B cell (primary cell): ENCODE measurements at regions not wholly inside any gene's neighbourhood (a gene's known extent, or its start where the extent isn't known, plus 50 kb on each side); places are given as distances from the start of the nearest gene placed in this dataset.

Experiments
- ATAC-seq: fragments of 200-7000 bp; cut with Tn5 transposase; one replicate; pipeline ENCODE4 v1.10.0; 2021; ENCODE audit warnings: low read depth, mild to moderate bottlenecking, moderate number of reproducible peaks, moderate library complexity
- CTCF ChIA-PET: fragments of 350-600 bp; sonication (Branson Sonifier 250); formaldehyde crosslinking; loops from one replicate; lab custom pipeline; 2021; ENCODE audit warnings: antibody characterized with exemption, inconsistent platforms; lab: Charles Lee
- POLR2A ChIA-PET: fragments of 350-600 bp; sonication (Branson Sonifier 250); formaldehyde crosslinking; loops from one replicate; lab custom pipeline; 2021; ENCODE audit warnings: antibody characterized with exemption; lab: Charles Lee
- DNase-seq: peaks from one replicate; pipeline ENCODE4 v3.0.0; 2013
- H2AFZ ChIP-seq: 2 replicates; pipeline ENCODE4 v1.6.1; 2012; ENCODE audit warnings: mild to moderate bottlenecking, low read depth, low read length; ENCODE audit not compliant: insufficient read depth, poor library complexity, severe bottlenecking
- H3K27ac ChIP-seq, 2 donors: 1 replicate in 1 of 2; 2 replicates in 1 of 2; pipeline ENCODE4 v1.5.1; 2012 to 2013; ENCODE audit warnings: low read length in 2 of 2, mild to moderate bottlenecking in 2 of 2, moderate library complexity in 1 of 2
- H3K27me3 ChIP-seq, 4 experiments: fragments of 200-600 bp in 1 of 4; sonication (generic) in 1 of 4; replicated peaks in 1 of 4; 1 replicate in 2 of 4; 2 replicates in 2 of 4; pipeline versions ENCODE4 v1.6.1 to v1.7.0; 2013 to 2016; ENCODE audit warnings: low read length in 3 of 4, mild to moderate bottlenecking in 2 of 4, mixed read lengths in 1 of 4, moderate library complexity in 1 of 4; ENCODE audit not compliant: insufficient read depth in 4 of 4, control insufficient read depth in 3 of 4; ENCODE audit errors: control extremely low read depth in 1 of 4
- H3K36me3 ChIP-seq, 2 experiments: replicated peaks in 1 of 2; 1 replicate in 1 of 2; 2 replicates in 1 of 2; pipeline versions ENCODE4 v1.6.1 to v1.7.1; 2013; ENCODE audit warnings: low read length in 1 of 2; ENCODE audit not compliant: insufficient read depth in 2 of 2, control insufficient read depth in 1 of 2; ENCODE audit errors: control extremely low read depth in 1 of 2, extremely low read depth in 1 of 2
- H3K4me1 ChIP-seq, 2 donors: fragments of 200-600 bp in 1 of 2; sonication (generic) in 1 of 2; 1 replicate in 1 of 2; 2 replicates in 1 of 2; pipeline versions ENCODE4 v1.5.1 to v1.6.1; 2013 to 2017; ENCODE audit warnings: low read length in 2 of 2; ENCODE audit not compliant: control insufficient read depth in 2 of 2, insufficient read depth in 2 of 2
- H3K4me2 ChIP-seq: replicated peaks from 2 replicates; pipeline ENCODE3; 2012; ENCODE audit warnings: mild to moderate bottlenecking, low read depth, low read length; ENCODE audit not compliant: poor library complexity, severe bottlenecking
- H3K4me3 ChIP-seq, 5 experiments: fragments of 200-600 bp in 1 of 5; sonication (generic) in 1 of 5; 1 replicate in 3 of 5; 2 replicates in 2 of 5; pipeline versions ENCODE4 v1.5.1 to v1.7.0; 2011 to 2016; ENCODE audit warnings: low read length in 4 of 5, mild to moderate bottlenecking in 4 of 5, low read depth in 2 of 5, control low read depth in 1 of 5, moderate library complexity in 1 of 5; ENCODE audit not compliant: insufficient read depth in 1 of 5; ENCODE audit errors: control extremely low read depth in 1 of 5, extremely low read depth in 1 of 5
- H3K79me2 ChIP-seq: fragments of 200-600 bp; sonication (generic); one replicate; pipeline ENCODE4 v1.6.0; 2016; ENCODE audit warnings: low read length; ENCODE audit not compliant: control insufficient read depth, insufficient read depth
- H3K9ac ChIP-seq: fragments of 200-600 bp; sonication (generic); 2 replicates; pipeline ENCODE4 v1.6.1; 2017; ENCODE audit warnings: mild to moderate bottlenecking, low read length, moderate library complexity
- H3K9me3 ChIP-seq, 3 donors: one replicate each; pipeline versions ENCODE4 v1.6.1 to v1.7.1; 2013; ENCODE audit warnings: low read length in 2 of 3; ENCODE audit not compliant: control insufficient read depth in 2 of 3, insufficient read depth in 1 of 3; ENCODE audit errors: control extremely low read depth in 1 of 3
- H4K20me1 ChIP-seq: 2 replicates; pipeline ENCODE4 v1.6.0; 2012; ENCODE audit warnings: mild to moderate bottlenecking, low read length; ENCODE audit not compliant: insufficient read depth, control insufficient read depth, poor library complexity, severe bottlenecking
- H3K27ac Mint-ChIP-seq: one replicate; pipeline ENCODE4 v1.8.0; 2021; ENCODE audit warnings: mixed read lengths
- H3K27me3 Mint-ChIP-seq: one replicate; pipeline ENCODE4 v1.8.0; 2021; ENCODE audit warnings: mixed read lengths
- H3K4me1 Mint-ChIP-seq: one replicate; pipeline ENCODE4 v1.8.0; 2021; ENCODE audit warnings: mixed read lengths
- H3K4me3 Mint-ChIP-seq: one replicate; pipeline ENCODE4 v1.8.0; 2021; ENCODE audit warnings: mixed read lengths
- H3K9me3 Mint-ChIP-seq: one replicate; pipeline ENCODE4 v1.8.0; 2022; ENCODE audit warnings: mixed read lengths; ENCODE audit not compliant: insufficient read depth
- EZH2 ChIP-seq: IDR thresholded peaks from 2 replicates; pipeline ENCODE4 v1.6.1; 2012; ENCODE audit warnings: borderline replicate concordance, low read depth, mild to moderate bottlenecking, moderate library complexity, low read length; ENCODE audit not compliant: insufficient read depth, poor library complexity, severe bottlenecking
- WGBS: methylation state at CpG from one replicate; pipeline ENCODE4 v1.1.5; 2013; ENCODE audit warnings: missing lambda C conversion rate; ENCODE audit not compliant: insufficient coverage; 5-methylcytosine and 5-hydroxymethylcytosine counted together
- intact Hi-C: fragments of 100-400 bp; cut with micrococcal nuclease; formaldehyde crosslinking; loops from one replicate; pipeline ENCODE4 v1.10.0; 2022
- TF ChIP-seq, protein P1 (sequence below): fragments of 200-600 bp; IDR thresholded peaks from one replicate; pipeline ENCODE4 v1.8.0; 2022; ENCODE audit warnings: antibody characterized with exemption, mild to moderate bottlenecking

DNA sequence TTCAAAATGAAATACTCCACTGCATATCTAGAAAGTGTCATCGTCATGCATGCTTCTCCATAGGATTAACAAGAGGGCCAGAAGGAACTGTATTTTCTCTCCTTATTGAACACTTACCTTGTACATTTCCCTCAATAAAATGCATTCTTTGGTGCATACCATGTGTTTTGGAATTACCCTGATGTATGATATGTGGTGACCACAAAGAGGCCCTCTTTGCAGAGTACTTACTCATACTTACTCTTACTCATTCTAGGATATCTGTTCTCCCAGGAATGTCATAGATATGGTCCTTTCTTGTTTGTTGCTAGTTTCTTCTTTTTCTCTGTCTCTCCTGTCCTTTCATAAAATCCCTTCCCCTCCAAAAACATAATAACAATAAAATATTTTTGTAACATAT is 1087.1 kb upstream of the POT1 start:
- ChIA-PET CTCF (no interaction called here), POLR2A (no interaction called here)
- H2AFZ ChIP-seq, result no peak overlapping the region
- no peaks in the 10 kb centered on the region for H4K20me1 ChIP-seq
- Mint-ChIP-seq H3K27me3 (no peaks in the 10 kb centered on the region), H3K27ac (no peak overlapping the region), H3K9me3 (peaks cover 3% of the 10 kb centered on the region), H3K4me1 (no peaks in the 10 kb centered on the region), H3K4me3 (no peak overlapping the region)
- no peaks in the 10 kb centered on the region for H3K27me3 ChIP-seq
- intact Hi-C loops, result no loop called here
- no peaks in the 10 kb centered on the region for H3K36me3 ChIP-seq
- WGBS, result no CpG with 5 or more reads among the region's 1 CpG
- TF ChIP-seq EZH2, result no peak
- TF ChIP-seq, protein P1, sequence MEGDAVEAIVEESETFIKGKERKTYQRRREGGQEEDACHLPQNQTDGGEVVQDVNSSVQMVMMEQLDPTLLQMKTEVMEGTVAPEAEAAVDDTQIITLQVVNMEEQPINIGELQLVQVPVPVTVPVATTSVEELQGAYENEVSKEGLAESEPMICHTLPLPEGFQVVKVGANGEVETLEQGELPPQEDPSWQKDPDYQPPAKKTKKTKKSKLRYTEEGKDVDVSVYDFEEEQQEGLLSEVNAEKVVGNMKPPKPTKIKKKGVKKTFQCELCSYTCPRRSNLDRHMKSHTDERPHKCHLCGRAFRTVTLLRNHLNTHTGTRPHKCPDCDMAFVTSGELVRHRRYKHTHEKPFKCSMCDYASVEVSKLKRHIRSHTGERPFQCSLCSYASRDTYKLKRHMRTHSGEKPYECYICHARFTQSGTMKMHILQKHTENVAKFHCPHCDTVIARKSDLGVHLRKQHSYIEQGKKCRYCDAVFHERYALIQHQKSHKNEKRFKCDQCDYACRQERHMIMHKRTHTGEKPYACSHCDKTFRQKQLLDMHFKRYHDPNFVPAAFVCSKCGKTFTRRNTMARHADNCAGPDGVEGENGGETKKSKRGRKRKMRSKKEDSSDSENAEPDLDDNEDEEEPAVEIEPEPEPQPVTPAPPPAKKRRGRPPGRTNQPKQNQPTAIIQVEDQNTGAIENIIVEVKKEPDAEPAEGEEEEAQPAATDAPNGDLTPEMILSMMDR, result no peak
- ATAC-seq (no peak), DNase-seq (no peak)
- H3K9me3 ChIP-seq, result no peaks in the 10 kb centered on the region
- no peak overlapping the region for H3K9ac ChIP-seq
- H3K4me2 ChIP-seq, result no peak overlapping the region
- H3K4me1 ChIP-seq, result no peaks in the 10 kb centered on the region
- no peaks in the 10 kb centered on the region for H3K79me2 ChIP-seq
- no peak overlapping the region for H3K4me3 ChIP-seq
- no peak overlapping the region for H3K27ac ChIP-seq

DNA sequence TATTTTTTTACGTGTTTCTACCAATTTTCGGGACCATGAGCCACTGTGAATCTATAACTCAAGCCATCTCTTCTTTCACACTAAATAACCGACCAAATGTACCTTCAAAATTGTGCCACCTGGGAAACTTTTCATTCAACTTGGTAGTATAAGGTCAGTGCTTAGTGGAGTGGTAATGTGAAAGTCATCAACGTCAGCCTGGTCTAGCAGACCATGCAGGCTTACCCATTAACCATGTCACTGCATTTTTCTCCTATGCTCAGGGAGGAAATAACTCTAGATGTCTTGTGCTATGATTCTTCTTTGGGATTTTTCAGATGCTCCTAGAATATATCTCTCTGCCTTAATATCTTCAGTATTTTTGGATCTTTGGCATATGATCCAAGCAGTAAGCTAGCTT is 1075.4 kb upstream of the POT1 start:
- intact Hi-C loops, result no loop called here
- H3K4me1 Mint-ChIP-seq, result no peaks in the 10 kb centered on the region

More for the DNA sequence above, 1075.4 kb upstream of the POT1 start:
- H3K4me2 ChIP-seq, result no peak overlapping the region
- no peak overlapping the region for H3K9ac ChIP-seq
- no peaks in the 10 kb centered on the region for H3K36me3 ChIP-seq
- 60% methylated on average over 1 of the region's 4 CpGs for WGBS
- ChIA-PET POLR2A (no interaction called here), CTCF (no interaction called here)
- H2AFZ ChIP-seq, result no peak overlapping the region
- no peaks in the 10 kb centered on the region for H4K20me1 ChIP-seq
- no peak for DNase-seq
- no peak for ATAC-seq
- Mint-ChIP-seq H3K27ac (no peak overlapping the region), H3K27me3 (no peaks in the 10 kb centered on the region), H3K4me3 (no peak overlapping the region), H3K9me3 (no peaks in the 10 kb centered on the region)
- no peaks in the 10 kb centered on the region for H3K9me3 ChIP-seq
- no peak overlapping the region for H3K4me3 ChIP-seq
- no peaks in the 10 kb centered on the region for H3K4me1 ChIP-seq
- no peak for TF ChIP-seq EZH2
- TF ChIP-seq, protein P1, result no peak
- no peaks in the 10 kb centered on the region for H3K79me2 ChIP-seq
- H3K27ac ChIP-seq, result no peak overlapping the region
- H3K27me3 ChIP-seq, result no peaks in the 10 kb centered on the region
